Stomach (tissue), 8 donors: ENCODE measurements at regions not wholly inside any gene's neighbourhood (a gene's known extent, or its start where the extent isn't known, plus 50 kb on each side); places are given as distances from the start of the nearest gene placed in this dataset.

Source experiments
- DNase-seq, 2 donors: peaks; one replicate each; pipeline versions ENCODE4 v3.0.0 to v3.0.0-alpha.2; 2013 to 2019
- H3K27ac ChIP-seq, 5 donors: fragments of 200-600 bp in 4 of 5; sonication (generic) in 4 of 5; one replicate each; pipeline ENCODE4 v1.5.1; 2013 to 2019; ENCODE audit warnings: mild to moderate bottlenecking in 1 of 5, moderate library complexity in 1 of 5
- H3K27me3 ChIP-seq, 3 donors: fragments of 200-600 bp; sonication (generic); one replicate each; pipeline ENCODE4 v1.5.1; 2017 to 2019; ENCODE audit warnings: mixed run types in 1 of 3
- H3K36me3 ChIP-seq, 4 donors: fragments of 200-600 bp; sonication (generic); 1 replicate in 3 of 4; 2 replicates in 1 of 4; pipeline ENCODE4 v1.5.1; 2016 to 2019
- H3K4me1 ChIP-seq, 4 donors: fragments of 200-600 bp; sonication (generic); one replicate each; pipeline ENCODE4 v1.5.1; 2016 to 2019
- H3K4me3 ChIP-seq, 4 donors: fragments of 200-600 bp; sonication (generic) in 3 of 4; one replicate each; pipeline ENCODE4 v1.5.1; 2016 to 2019; ENCODE audit warnings: mild to moderate bottlenecking in 1 of 4
- H3K9me3 ChIP-seq, 4 donors: fragments of 200-600 bp; sonication (generic); one replicate each; pipeline ENCODE4 v1.5.1; 2016 to 2019
- EP300 ChIP-seq: sonication (generic); formaldehyde crosslinking; IDR thresholded peaks from one replicate; pipeline ENCODE4 v1.6.1; 2017; ENCODE audit warnings: antibody characterized with exemption
- POLR2A ChIP-seq, 4 donors: fragments of 450-650 bp; IDR thresholded peaks; one replicate each; pipeline ENCODE4 v1.6.1; 2016; ENCODE audit warnings: antibody characterized with exemption in 4 of 4, control low read depth in 2 of 4, mild to moderate bottlenecking in 1 of 4, moderate library complexity in 1 of 4
- POLR2AphosphoS5 ChIP-seq, 3 donors: sonication (generic); formaldehyde crosslinking; IDR thresholded peaks; one replicate each; pipeline ENCODE4 v1.6.1; 2016; ENCODE audit warnings: antibody characterized with exemption in 3 of 3
- WGBS, 5 donors: extraction: QIAGEN DNeasy Blood & Tissue Kit in 3 of 5; methylation state at CpG; one replicate each; pipeline versions ENCODE4 v1.1.5 to v1.1.7; 2013 to 2018; 5-methylcytosine and 5-hydroxymethylcytosine counted together
- intact Hi-C: fragments of 100-400 bp; cut with DNase I; formaldehyde crosslinking; loops from one replicate; pipeline ENCODE4 v1.15.1; 2023; ENCODE audit warnings: low total_unique reads
- TF ChIP-seq, protein P1 (sequence below), 7 experiments: fragments of 450-650 bp in 4 of 7; fragments of 200-600 bp in 3 of 7; sonication (generic) in 3 of 7; IDR thresholded peaks; one replicate each; pipeline ENCODE4 v1.5.1; 2016 to 2019; ENCODE audit warnings: antibody characterized with exemption in 7 of 7, control low read depth in 2 of 7, mild to moderate bottlenecking in 1 of 7
- donor health status: healthy with polysubstance abuse.
- donor health status: Bipolar disorder and iron deficiency.
- donor health status: healthy.

DNA sequence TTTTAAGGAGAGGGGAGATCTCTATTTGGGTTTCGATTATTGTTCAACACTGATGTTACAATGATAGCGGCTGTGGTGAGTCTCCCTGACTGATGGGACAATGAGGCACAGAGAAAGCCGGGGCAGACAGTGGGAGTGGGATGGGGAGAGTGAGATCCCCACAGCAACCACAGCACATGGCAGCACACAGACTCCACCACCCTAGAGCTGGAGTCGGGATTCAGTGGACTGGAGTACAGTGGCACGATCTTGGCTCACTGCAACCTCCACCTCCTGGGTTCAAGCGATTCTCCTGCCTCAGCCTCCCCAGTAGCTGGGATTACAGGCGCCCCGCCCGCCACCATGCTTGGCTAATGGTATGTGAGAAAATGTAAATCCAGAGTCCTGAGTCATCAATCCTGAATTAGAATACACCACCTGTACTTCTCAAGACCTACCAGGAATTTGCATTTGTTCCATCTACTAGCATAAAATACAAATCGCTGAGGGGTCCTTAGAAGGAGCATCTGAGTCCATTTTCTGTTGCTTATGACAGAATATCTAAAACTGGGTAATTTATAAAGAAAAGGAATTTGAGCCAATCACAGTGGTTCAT is 125.8 kb downstream of the TOMM20 start:
- Histone ChIP-seq H3K27me3 (no peaks in the 10 kb centered on the region), H3K9me3 (no peaks in the 10 kb centered on the region), H3K36me3 (no peaks in the 10 kb centered on the region), H3K4me3 (no peak overlapping the region), H3K4me1 (peaks cover 9 to 24% (median 13%) of the 10 kb centered on the region in 4 donors), H3K27ac (no peak overlapping the region)
- DNase-seq = no peak
- TF ChIP-seq, protein P1, sequence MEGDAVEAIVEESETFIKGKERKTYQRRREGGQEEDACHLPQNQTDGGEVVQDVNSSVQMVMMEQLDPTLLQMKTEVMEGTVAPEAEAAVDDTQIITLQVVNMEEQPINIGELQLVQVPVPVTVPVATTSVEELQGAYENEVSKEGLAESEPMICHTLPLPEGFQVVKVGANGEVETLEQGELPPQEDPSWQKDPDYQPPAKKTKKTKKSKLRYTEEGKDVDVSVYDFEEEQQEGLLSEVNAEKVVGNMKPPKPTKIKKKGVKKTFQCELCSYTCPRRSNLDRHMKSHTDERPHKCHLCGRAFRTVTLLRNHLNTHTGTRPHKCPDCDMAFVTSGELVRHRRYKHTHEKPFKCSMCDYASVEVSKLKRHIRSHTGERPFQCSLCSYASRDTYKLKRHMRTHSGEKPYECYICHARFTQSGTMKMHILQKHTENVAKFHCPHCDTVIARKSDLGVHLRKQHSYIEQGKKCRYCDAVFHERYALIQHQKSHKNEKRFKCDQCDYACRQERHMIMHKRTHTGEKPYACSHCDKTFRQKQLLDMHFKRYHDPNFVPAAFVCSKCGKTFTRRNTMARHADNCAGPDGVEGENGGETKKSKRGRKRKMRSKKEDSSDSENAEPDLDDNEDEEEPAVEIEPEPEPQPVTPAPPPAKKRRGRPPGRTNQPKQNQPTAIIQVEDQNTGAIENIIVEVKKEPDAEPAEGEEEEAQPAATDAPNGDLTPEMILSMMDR (IDR thresholded peaks at IDR 0.05) = no peak
- TF ChIP-seq POLR2A (IDR thresholded peaks at IDR 0.05) = no peak
- TF ChIP-seq POLR2AphosphoS5 (IDR thresholded peaks at IDR 0.05) = no peak
- no peak for TF ChIP-seq EP300
- intact Hi-C loops = no loop called here
- WGBS, 5 donors = 95 to 98% (median 96%) methylated on average over 10 of the region's 10 CpGs

DNA sequence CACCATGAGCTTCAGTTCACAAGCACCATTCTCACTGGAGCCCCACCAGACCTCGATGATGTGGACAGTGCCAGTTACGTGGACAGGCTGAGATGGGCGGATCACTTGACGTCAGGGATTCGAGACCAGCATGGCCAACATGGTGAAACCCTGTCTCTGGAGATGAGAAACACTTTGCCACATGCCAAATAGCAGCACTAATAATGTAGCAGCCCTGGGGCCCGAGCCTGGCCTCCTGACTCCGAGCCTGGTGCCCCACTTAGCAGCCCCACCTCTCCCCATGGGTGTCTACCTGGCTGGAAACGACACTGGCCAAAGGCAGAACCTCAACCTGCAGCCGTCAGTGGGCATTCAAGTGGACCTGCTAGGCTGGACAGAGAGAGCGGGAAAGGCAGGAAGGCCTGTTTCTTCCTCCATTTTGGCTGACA is 129.1 kb downstream of the TOMM20 start:
- DNase-seq = no peak
- no peak for TF ChIP-seq POLR2A (IDR thresholded peaks at IDR 0.05)
- TF ChIP-seq, protein P1 (IDR thresholded peaks at IDR 0.05) = no peak
- no peak for TF ChIP-seq EP300
- no peak for TF ChIP-seq POLR2AphosphoS5 (IDR thresholded peaks at IDR 0.05)
- peaks cover 22 to 39% (median 27%) of the 10 kb centered on the region in 4 donors for H3K4me1 ChIP-seq
- H3K4me3 ChIP-seq = no peak overlapping the region
- intact Hi-C loops = no loop called here
- no peaks in the 10 kb centered on the region for H3K27me3 ChIP-seq
- no peaks in the 10 kb centered on the region for H3K9me3 ChIP-seq
- no peaks in the 10 kb centered on the region for H3K36me3 ChIP-seq
- WGBS, 5 donors = 96 to 99% (median 97%) methylated on average over 10 of the region's 10 CpGs
- peak overlapping the region in 3 of 5 donors; percentile 91 to 96 (median 92) for H3K27ac ChIP-seq

DNA sequence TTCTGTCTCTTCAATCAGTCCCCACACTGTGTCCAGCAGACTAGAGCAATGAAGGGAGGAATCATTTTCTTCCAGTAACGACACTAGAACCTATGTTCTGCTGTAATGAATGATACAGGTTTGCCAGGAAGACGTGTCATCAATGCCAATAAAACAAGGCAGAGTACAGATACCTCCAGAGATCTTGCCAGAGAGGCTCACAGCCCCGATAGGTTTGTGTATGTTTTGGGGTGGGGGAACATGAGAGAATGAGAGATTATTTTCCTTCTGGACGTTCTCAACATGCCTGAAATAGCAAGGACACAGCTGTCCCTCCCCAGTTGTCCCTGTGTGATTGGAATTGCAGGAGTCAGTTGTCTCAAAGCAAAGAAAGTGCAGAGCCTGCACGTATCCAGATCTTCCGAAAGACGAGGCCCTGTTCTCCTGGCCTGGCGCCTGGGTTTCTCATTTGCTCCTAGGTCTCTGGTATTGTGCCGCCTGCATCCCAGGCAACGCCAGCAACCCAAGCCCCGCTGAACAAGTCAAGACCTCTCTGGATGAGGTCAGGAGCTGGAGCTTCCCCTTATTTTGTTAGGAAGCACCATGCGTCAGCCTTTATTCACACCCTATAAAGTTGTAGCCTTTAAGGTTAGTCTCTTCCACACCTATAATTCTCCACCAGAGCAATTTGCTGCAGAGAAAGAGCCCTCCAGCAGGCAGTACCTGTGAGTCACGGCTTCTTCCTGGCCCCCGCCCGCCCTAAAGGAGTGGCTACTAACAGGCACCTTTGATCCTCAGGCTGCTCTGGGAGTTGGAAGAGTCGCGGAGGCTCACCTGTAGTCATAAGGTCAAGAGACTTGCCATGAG is 130.5 kb downstream of the TOMM20 start:
- H3K4me3 ChIP-seq = no peak overlapping the region
- DNase-seq = peak; percentile 63 to 81
- H3K4me1 ChIP-seq = peaks cover 22 to 39% (median 27%) of the 10 kb centered on the region in 4 donors
- no peaks in the 10 kb centered on the region for H3K9me3 ChIP-seq
- peak; percentile 53 for TF ChIP-seq EP300
- TF ChIP-seq, protein P1 (IDR thresholded peaks at IDR 0.05) = no peak
- no peak for TF ChIP-seq POLR2A (IDR thresholded peaks at IDR 0.05)
- TF ChIP-seq POLR2AphosphoS5 (IDR thresholded peaks at IDR 0.05) = peak in 2 of 3 donors; percentile 5 to 36
- H3K36me3 ChIP-seq = no peaks in the 10 kb centered on the region
- intact Hi-C loops = no loop called here
- H3K27me3 ChIP-seq = no peaks in the 10 kb centered on the region
- peak overlapping the region; percentile 43 to 96 (median 91) for H3K27ac ChIP-seq
- WGBS, 5 donors = 56 to 80% (median 68%) methylated on average over 17 of the region's 17 CpGs

- Histone ChIP-seq H3K4me3 (no peak overlapping the region), H3K27me3 (no peaks in the 10 kb centered on the region)
These were observed 131.3 kb downstream of the TOMM20 start for GRCh38 chr1:234997201-234997895.

More at GRCh38 chr1:234997201-234997895, 131.3 kb downstream of the TOMM20 start:
- Histone ChIP-seq H3K36me3 (no peaks in the 10 kb centered on the region), H3K9me3 (no peaks in the 10 kb centered on the region), H3K27ac (peak overlapping the region; percentile 43 to 96 (median 91)), H3K4me1 (peaks cover 22 to 39% (median 27%) of the 10 kb centered on the region in 4 donors)
- intact Hi-C loops = no loop called here
- no peak for TF ChIP-seq POLR2A (IDR thresholded peaks at IDR 0.05)
- TF ChIP-seq EP300 = peak; percentile 99
- TF ChIP-seq, protein P1 (IDR thresholded peaks at IDR 0.05) = no peak
- peak; percentile 93 to 100 (median 98) for TF ChIP-seq POLR2AphosphoS5 (IDR thresholded peaks at IDR 0.05)
- 26 to 41% (median 31%) methylated on average over 16 of the region's 16 CpGs for WGBS, 5 donors
- peak; percentile 93 to 95 for DNase-seq
